HG03571 (cell line): ENCODE measurements at regions not wholly inside any gene's neighbourhood (a gene's known extent, or its start where the extent isn't known, plus 50 kb on each side); places are given as distances from the start of the nearest gene placed in this dataset.

Experiments used
- ATAC-seq: cut with Tn5 transposase; IDR thresholded peaks from one replicate; pipeline ENCODE4 v1.9.1; 2021; ENCODE audit not compliant: unreplicated experiment

- ATAC-seq, result no peak
Measured at GRCh38 chr9:90311811-90312210, 330.8 kb downstream of the DIRAS2 start.

GRCh38 chr9:90322296-90322695 is 320.3 kb downstream of the DIRAS2 start:
- no peak for ATAC-seq

- no peak for ATAC-seq
Measured at GRCh38 chr9:90325913-90326653, 316.5 kb downstream of the DIRAS2 start.

- ATAC-seq, result no peak
Measured at GRCh38 chr9:90330231-90330630, 312.4 kb downstream of the DIRAS2 start.

- no peak for ATAC-seq
Measured at GRCh38 chr9:90331826-90332575, 310.6 kb downstream of the DIRAS2 start.

GRCh38 chr9:90333226-90333625 is 309.4 kb downstream of the DIRAS2 start:
- ATAC-seq, result no peak

GRCh38 chr9:90340421-90340820 is 302.2 kb downstream of the DIRAS2 start:
- ATAC-seq, result no peak

GRCh38 chr9:90342607-90343006 is 300.0 kb downstream of the DIRAS2 start:
- no peak for ATAC-seq

- ATAC-seq, result no peak
Measured at GRCh38 chr9:90343366-90343765, 299.3 kb downstream of the DIRAS2 start.

- ATAC-seq, result no peak
Measured at GRCh38 chr9:90343991-90344390, 298.6 kb downstream of the DIRAS2 start.

- ATAC-seq, result no peak
Measured at GRCh38 chr9:90365666-90366065, 277.0 kb downstream of the DIRAS2 start.

- no peak for ATAC-seq
Measured at GRCh38 chr9:90368241-90368640, 274.4 kb downstream of the DIRAS2 start.

GRCh38 chr9:90368928-90369327 is 273.7 kb downstream of the DIRAS2 start:
- ATAC-seq, result no peak

- no peak for ATAC-seq
Measured at GRCh38 chr9:90379771-90380170, 262.9 kb downstream of the DIRAS2 start.

GRCh38 chr9:90385146-90385545 is 257.5 kb downstream of the DIRAS2 start:
- no peak for ATAC-seq

- ATAC-seq, result no peak
Measured at GRCh38 chr9:90393365-90394152, 249.1 kb downstream of the DIRAS2 start.

- ATAC-seq, result no peak
Measured at GRCh38 chr9:90394871-90395270, 247.8 kb downstream of the DIRAS2 start.

GRCh38 chr9:90400091-90400490 is 242.5 kb downstream of the DIRAS2 start:
- ATAC-seq, result no peak

GRCh38 chr9:90408659-90409058 is 234.0 kb downstream of the DIRAS2 start:
- no peak for ATAC-seq

- no peak for ATAC-seq
Measured at GRCh38 chr9:90419221-90419851, 223.3 kb downstream of the DIRAS2 start.

GRCh38 chr9:90420211-90420610 is 222.4 kb downstream of the DIRAS2 start:
- ATAC-seq, result no peak
